ENCODE measurements at regions not wholly inside any gene's neighbourhood (a gene's known extent, or its start where the extent isn't known, plus 50 kb on each side); places are given as distances from the start of the nearest gene placed in this dataset.

GRCh38 chrX:16465081-16465876 lies 184.7 kb upstream of the S100G start:
- H3K27me3 ChIP-seq: no peaks in the 10 kb centered on the region
- WGBS, 2 donors (ENCODE audit: low coverage in 1 of 2): 69 to 71% methylated on average over 3 to 4 of the region's 5 CpGs

GRCh38 chrX:16466640-16467432 lies 183.1 kb upstream of the S100G start:
- no peak overlapping the region for H3K27ac ChIP-seq
- no peaks in the 10 kb centered on the region for H3K9me3 ChIP-seq
- H3K4me3 ChIP-seq: no peak overlapping the region
- H3K36me3 ChIP-seq: no peaks in the 10 kb centered on the region
- no peak for ATAC-seq
- WGBS, 2 donors (ENCODE audit: low coverage in 1 of 2): 81 to 83% methylated on average over 4 to 7 of the region's 7 CpGs
- H3K4me1 ChIP-seq: peaks cover 0 to 9% (median 0%) of the 10 kb centered on the region in 3 donors
- no peak for TF ChIP-seq CTCF (IDR thresholded peaks at IDR 0.05)
- no peak for TF ChIP-seq POLR2AphosphoS5 (IDR thresholded peaks at IDR 0.05)
- no peak for TF ChIP-seq EP300 (IDR thresholded peaks at IDR 0.05)
- no peak for TF ChIP-seq POLR2A (IDR thresholded peaks at IDR 0.05)
- no peaks in the 10 kb centered on the region for H3K27me3 ChIP-seq

More at GRCh38 chrX:16465081-16465876, 184.7 kb upstream of the S100G start:
- TF ChIP-seq POLR2AphosphoS5 (IDR thresholded peaks at IDR 0.05): no peak
- no peak for TF ChIP-seq EP300 (IDR thresholded peaks at IDR 0.05)
- no peak for TF ChIP-seq CTCF (IDR thresholded peaks at IDR 0.05)
- no peak for TF ChIP-seq POLR2A (IDR thresholded peaks at IDR 0.05)
- H3K4me3 ChIP-seq: no peak overlapping the region
- no peaks in the 10 kb centered on the region for H3K36me3 ChIP-seq
- peaks cover 0 to 9% (median 0%) of the 10 kb centered on the region in 3 donors for H3K4me1 ChIP-seq
- no peak for ATAC-seq
- no peaks in the 10 kb centered on the region for H3K9me3 ChIP-seq
- no peak overlapping the region for H3K27ac ChIP-seq

DNA sequence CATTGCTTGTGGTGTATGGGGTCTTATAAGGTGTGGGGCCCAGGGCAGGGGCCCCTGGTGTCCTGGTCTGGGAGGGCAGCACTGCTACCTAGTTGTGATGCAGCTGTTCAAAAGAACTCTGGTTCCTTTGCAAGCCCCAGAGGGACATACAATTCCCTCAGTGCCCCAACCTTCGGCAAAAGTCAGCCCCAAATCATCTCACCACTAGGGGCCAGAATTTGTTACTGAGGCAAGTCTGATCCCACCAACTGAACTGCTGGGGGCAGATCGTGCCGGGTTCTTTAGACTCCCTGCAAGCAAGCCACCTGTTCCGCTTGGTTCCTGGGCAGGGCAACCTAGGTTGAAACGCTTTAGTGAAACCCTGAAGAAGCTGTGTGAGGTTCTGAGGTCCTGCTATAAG lies 180.1 kb upstream of the S100G start:
- no peaks in the 10 kb centered on the region for H3K4me1 ChIP-seq
- H3K36me3 ChIP-seq: no peaks in the 10 kb centered on the region
- no peaks in the 10 kb centered on the region for H3K9me3 ChIP-seq
- no peak overlapping the region for H3K27ac ChIP-seq
- no peak for TF ChIP-seq CTCF (IDR thresholded peaks at IDR 0.05)
- no peak for TF ChIP-seq POLR2AphosphoS5 (IDR thresholded peaks at IDR 0.05)
- TF ChIP-seq EP300 (IDR thresholded peaks at IDR 0.05): no peak
- no peak for TF ChIP-seq POLR2A (IDR thresholded peaks at IDR 0.05)
- no peak overlapping the region for H3K4me3 ChIP-seq
- H3K27me3 ChIP-seq: no peaks in the 10 kb centered on the region
- no peak for ATAC-seq
- 88% methylated on average over 3 of the region's 5 CpGs; no CpG with 5 or more reads in 1 of the 2 donors for WGBS, 2 donors (ENCODE audit: low coverage in 1 of 2)

DNA sequence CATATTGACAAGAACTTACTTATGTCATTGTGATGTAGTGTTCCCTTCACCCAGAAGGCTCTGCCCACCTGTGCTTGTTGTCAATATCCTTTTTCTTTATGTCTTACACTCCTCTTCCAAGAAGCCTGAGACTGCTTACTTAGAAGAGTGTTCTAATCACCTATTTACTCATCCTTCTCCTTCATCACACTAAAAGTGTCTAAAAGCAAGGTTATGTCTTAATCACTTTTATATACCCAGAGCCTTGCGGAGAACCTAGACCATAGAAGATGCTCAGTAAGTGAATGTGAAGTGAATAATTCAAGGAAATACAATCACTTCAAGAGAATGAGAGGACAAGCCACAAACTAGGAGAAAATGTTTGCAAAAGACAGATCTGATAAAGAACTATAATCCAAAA lies 177.6 kb upstream of the S100G start:
- WGBS, 2 donors (ENCODE audit: low coverage in 1 of 2): 100% methylated on average over 1 of the region's 1 CpG; no CpG with 5 or more reads in 1 of the 2 donors
- Histone ChIP-seq H3K4me1 (no peaks in the 10 kb centered on the region), H3K27ac (no peak overlapping the region), H3K36me3 (no peaks in the 10 kb centered on the region), H3K4me3 (no peak overlapping the region), H3K9me3 (no peaks in the 10 kb centered on the region), H3K27me3 (no peaks in the 10 kb centered on the region)
- TF ChIP-seq POLR2AphosphoS5 (IDR thresholded peaks at IDR 0.05) (no peak), POLR2A (IDR thresholded peaks at IDR 0.05) (no peak), EP300 (IDR thresholded peaks at IDR 0.05) (no peak), CTCF (IDR thresholded peaks at IDR 0.05) (no peak)
- no peak for ATAC-seq
